ENCODE measurements at regions not wholly inside any gene's neighbourhood (a gene's known extent, or its start where the extent isn't known, plus 50 kb on each side); places are given as distances from the start of the nearest gene placed in this dataset.

- no peak for TF ChIP-seq CTCF (IDR thresholded peaks at IDR 0.05; ENCODE audit: borderline replicate concordance, control extremely low read depth, extremely low read depth, insufficient read depth, missing control alignments)
- in situ Hi-C loops (cut with MboI; ENCODE audit: low sequenced_read_pairs, unreplicated experiment) = no loop called here
- DNase-seq (ENCODE audit: low spot score) = no peak
These were observed 158.0 kb downstream of the DMRT2 start for GRCh38 chr9:1208157-1208556.

DNA sequence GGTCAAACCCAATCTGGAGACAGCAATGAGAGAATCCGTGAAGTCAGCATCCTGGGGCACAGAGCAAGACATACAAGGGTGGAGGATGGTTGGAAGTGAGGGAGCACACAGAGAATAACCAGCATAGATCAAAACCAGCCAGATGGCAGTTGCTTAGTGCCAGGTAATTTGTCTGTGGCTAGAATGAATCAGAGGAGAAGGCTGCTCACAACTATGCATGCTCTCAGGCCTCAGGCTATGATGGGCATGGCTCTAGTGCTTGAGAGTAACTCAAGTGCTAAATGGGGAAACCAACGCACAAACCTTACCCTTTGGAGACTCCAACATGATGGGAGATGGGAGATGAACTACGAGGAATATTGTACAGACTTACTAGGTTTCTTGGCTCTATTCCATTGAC, 160.8 kb downstream of the DMRT2 start:
- in situ Hi-C loops (cut with MboI; ENCODE audit: low sequenced_read_pairs, unreplicated experiment) = no loop called here
- DNase-seq (ENCODE audit: low spot score) = no peak
- no peak for TF ChIP-seq CTCF (IDR thresholded peaks at IDR 0.05; ENCODE audit: borderline replicate concordance, control extremely low read depth, extremely low read depth, insufficient read depth, missing control alignments)

GRCh38 chr9:1216532-1216931, 166.4 kb downstream of the DMRT2 start:
- in situ Hi-C loops (cut with MboI; ENCODE audit: low sequenced_read_pairs, unreplicated experiment) = no loop called here
- no peak for TF ChIP-seq CTCF (IDR thresholded peaks at IDR 0.05; ENCODE audit: borderline replicate concordance, control extremely low read depth, extremely low read depth, insufficient read depth, missing control alignments)
- no peak for DNase-seq (ENCODE audit: low spot score)

DNA sequence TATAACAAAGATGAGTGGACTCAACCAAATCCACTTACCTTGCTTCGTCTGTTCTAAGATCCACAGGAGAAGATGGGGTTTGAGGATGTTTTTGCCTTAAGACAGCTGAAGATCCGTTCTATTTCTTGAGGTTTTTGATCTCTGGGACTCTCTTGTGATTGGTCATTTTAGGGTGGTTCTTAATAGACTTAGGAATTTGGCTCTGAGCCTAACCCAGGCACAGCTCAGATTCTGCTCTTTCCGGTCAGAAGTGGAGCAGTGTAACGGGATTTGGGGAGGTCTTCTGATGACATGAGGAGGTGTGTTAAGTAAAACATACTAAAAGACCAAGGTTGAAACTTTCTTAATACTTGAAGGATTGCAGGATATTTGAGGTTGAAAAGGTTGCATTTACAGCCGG, 166.9 kb downstream of the DMRT2 start:
- in situ Hi-C loops (cut with MboI; ENCODE audit: low sequenced_read_pairs, unreplicated experiment) = no loop called here
- TF ChIP-seq CTCF (IDR thresholded peaks at IDR 0.05; ENCODE audit: borderline replicate concordance, control extremely low read depth, extremely low read depth, insufficient read depth, missing control alignments) = no peak
- DNase-seq (ENCODE audit: low spot score) = no peak

DNA sequence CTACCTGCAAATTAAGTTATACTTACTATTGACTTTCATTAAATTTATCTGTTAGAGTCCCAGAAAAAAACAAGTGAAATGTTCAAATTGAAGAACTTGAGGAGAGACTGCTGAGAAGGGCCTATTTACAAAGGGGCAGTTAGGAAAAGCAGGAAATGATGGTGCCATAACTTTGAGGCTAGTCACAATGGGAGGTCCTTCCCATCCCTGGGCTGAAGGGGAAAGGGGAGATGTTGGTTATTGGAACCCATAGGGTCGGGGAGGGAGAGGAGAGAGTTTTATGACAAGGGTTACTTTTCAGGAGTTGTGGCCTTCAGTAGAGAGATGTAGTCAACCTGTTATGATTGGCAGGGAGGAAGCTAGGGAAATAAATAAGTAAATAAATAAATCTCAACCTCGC, 169.1 kb downstream of the DMRT2 start:
- DNase-seq (ENCODE audit: low spot score) = no peak
- TF ChIP-seq CTCF (IDR thresholded peaks at IDR 0.05; ENCODE audit: borderline replicate concordance, control extremely low read depth, extremely low read depth, insufficient read depth, missing control alignments) = no peak
- in situ Hi-C loops (cut with MboI; ENCODE audit: low sequenced_read_pairs, unreplicated experiment) = no loop called here

GRCh38 chr9:1221298-1221697, 171.1 kb downstream of the DMRT2 start:
- in situ Hi-C loops (cut with MboI; ENCODE audit: low sequenced_read_pairs, unreplicated experiment) = no loop called here
- no peak for TF ChIP-seq CTCF (IDR thresholded peaks at IDR 0.05; ENCODE audit: borderline replicate concordance, control extremely low read depth, extremely low read depth, insufficient read depth, missing control alignments)

DNA sequence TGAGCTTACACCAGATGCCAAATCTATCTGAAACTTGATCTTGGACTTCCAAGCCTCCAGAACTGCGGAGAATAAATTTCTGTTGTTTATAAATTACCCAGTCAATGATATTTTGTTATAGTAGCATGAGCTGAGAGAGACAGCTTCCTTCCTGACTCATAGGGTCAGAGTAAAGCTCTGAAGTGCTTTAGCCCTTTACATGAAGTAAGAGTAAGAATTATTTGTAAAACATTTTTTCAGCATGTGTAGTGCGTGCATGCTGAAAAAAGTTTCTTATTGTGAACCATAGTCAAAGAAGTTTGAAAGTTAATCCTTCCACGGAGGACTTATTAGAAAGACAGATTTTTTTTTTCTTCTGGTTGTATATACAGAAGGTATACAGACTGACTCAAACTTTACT, 172.4 kb downstream of the DMRT2 start:
- no peak for TF ChIP-seq CTCF (IDR thresholded peaks at IDR 0.05; ENCODE audit: borderline replicate concordance, control extremely low read depth, extremely low read depth, insufficient read depth, missing control alignments)
- in situ Hi-C loops (cut with MboI; ENCODE audit: low sequenced_read_pairs, unreplicated experiment) = no loop called here
- no peak for DNase-seq (ENCODE audit: low spot score)

More at GRCh38 chr9:1221298-1221697, 171.1 kb downstream of the DMRT2 start:
- no peak for DNase-seq (ENCODE audit: low spot score)

Data from GM13976 (cell line).